IMR-90 (cell line): ENCODE measurements at regions not wholly inside any gene's neighbourhood (a gene's known extent, or its start where the extent isn't known, plus 50 kb on each side); places are given as distances from the start of the nearest gene placed in this dataset.

Source experiments
- CHD1 ChIP-seq: IDR thresholded peaks from 2 replicates; pipeline ENCODE4 v1.6.1; 2012; ENCODE audit warnings: low read depth, low read length, improper control_type of control experiment
- RCOR1 ChIP-seq: IDR thresholded peaks from 2 replicates; pipeline ENCODE4 v1.6.1; 2012; ENCODE audit warnings: mild to moderate bottlenecking, low read length, improper control_type of control experiment; ENCODE audit not compliant: insufficient replicate concordance
- TF ChIP-seq, protein P1 (sequence below): conservative IDR thresholded peaks from 2 replicates; pipeline ENCODE4 v1.5.1; 2012; ENCODE audit warnings: mild to moderate bottlenecking, low read depth, low read length, improper control_type of control experiment

DNA sequence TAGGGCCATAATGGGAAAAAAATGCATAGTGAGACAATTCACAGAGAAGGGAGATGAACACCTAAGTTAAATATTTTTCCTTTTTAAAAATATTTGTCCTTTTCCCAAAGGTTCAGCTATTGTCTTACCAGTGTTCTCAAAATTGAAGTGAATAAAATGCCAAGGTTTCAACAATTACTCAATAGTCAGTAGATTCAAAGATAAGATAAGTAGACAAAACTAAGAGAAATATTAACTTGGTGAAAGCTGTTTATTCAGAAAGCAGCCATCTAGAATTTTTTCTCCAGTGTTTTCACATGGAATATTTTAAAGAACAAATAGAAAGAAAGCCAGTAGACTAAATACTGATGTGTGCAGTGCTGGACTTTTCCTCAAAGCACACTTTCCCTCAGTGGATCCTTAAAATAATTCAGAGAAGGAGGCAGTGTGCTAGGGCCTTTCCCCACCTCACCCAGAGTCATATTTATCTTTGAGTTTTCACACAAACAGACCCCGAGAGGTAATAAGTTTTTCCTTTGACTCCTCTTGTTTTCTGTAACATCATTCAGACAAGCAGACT lies 144.5 kb upstream of the PLEKHG7 start:
- no peak for TF ChIP-seq RCOR1
- TF ChIP-seq, protein P1, sequence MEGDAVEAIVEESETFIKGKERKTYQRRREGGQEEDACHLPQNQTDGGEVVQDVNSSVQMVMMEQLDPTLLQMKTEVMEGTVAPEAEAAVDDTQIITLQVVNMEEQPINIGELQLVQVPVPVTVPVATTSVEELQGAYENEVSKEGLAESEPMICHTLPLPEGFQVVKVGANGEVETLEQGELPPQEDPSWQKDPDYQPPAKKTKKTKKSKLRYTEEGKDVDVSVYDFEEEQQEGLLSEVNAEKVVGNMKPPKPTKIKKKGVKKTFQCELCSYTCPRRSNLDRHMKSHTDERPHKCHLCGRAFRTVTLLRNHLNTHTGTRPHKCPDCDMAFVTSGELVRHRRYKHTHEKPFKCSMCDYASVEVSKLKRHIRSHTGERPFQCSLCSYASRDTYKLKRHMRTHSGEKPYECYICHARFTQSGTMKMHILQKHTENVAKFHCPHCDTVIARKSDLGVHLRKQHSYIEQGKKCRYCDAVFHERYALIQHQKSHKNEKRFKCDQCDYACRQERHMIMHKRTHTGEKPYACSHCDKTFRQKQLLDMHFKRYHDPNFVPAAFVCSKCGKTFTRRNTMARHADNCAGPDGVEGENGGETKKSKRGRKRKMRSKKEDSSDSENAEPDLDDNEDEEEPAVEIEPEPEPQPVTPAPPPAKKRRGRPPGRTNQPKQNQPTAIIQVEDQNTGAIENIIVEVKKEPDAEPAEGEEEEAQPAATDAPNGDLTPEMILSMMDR = no peak
- no peak for TF ChIP-seq CHD1
